ENCODE measurements at regions not wholly inside any gene's neighbourhood (a gene's known extent, or its start where the extent isn't known, plus 50 kb on each side); places are given as distances from the start of the nearest gene placed in this dataset.
A peak's percentile ranks its signal among the peaks of the same experiment; 100 is the strongest.

- H3K79me2 ChIP-seq (ENCODE audit: insufficient read depth, low read length) = no peaks in the 10 kb centered on the region
- no peak overlapping the region for H3K4me2 ChIP-seq (replicated peaks; ENCODE audit: extremely low read depth, low read length, poor library complexity, severe bottlenecking)
- H3K4me3 Mint-ChIP-seq = no peak overlapping the region
- no peaks in the 10 kb centered on the region for H3K9me3 Mint-ChIP-seq
- no peak overlapping the region for H3K4me3 ChIP-seq (replicated peaks in 1 of 3; ENCODE audit: low read depth in 2 of 3, low read length in 3 of 3)
- H3K27me3 ChIP-seq (ENCODE audit: control insufficient read depth in 2 of 2, insufficient read depth in 2 of 2, low read length in 2 of 2) = no peaks in the 10 kb centered on the region
- intact Hi-C loops (cut with micrococcal nuclease) = no loop called here
- no CpG with 5 or more reads among the region's 1 CpG for WGBS (ENCODE audit: insufficient coverage)
- no peaks in the 10 kb centered on the region for H4K20me1 ChIP-seq (ENCODE audit: insufficient read depth, low read length)
- H2AFZ ChIP-seq (ENCODE audit: insufficient read depth, low read depth, low read length, poor library complexity, severe bottlenecking) = no peak overlapping the region
- H3K9ac ChIP-seq (ENCODE audit: insufficient read depth, low read length, poor library complexity, severe bottlenecking) = no peak overlapping the region
- no peak overlapping the region for H3K27ac Mint-ChIP-seq
- TF ChIP-seq CTCF (IDR thresholded peaks at IDR 0.05) = no peak
- H3K9me3 ChIP-seq (replicated peaks in 1 of 2; ENCODE audit: control insufficient read depth in 1 of 2, insufficient read depth in 1 of 2, low read length in 2 of 2) = no peaks in the 10 kb centered on the region
- peaks cover 10 to 14% of the 10 kb centered on the region in 2 donors for H3K4me1 ChIP-seq (ENCODE audit: control insufficient read depth in 1 of 2, insufficient read depth in 2 of 2, low read length in 2 of 2)
- DNase-seq = no peak
- H3K36me3 ChIP-seq (replicated peaks in 1 of 2; ENCODE audit: control insufficient read depth in 1 of 2, insufficient read depth in 2 of 2, low read length in 2 of 2) = no peaks in the 10 kb centered on the region
- H3K36me3 Mint-ChIP-seq = no peaks in the 10 kb centered on the region
- H3K4me1 Mint-ChIP-seq = peaks cover 15% of the 10 kb centered on the region
- peaks cover 9 to 18% (median 12%) of the 10 kb centered on the region in 3 donors for H3K27me3 Mint-ChIP-seq (ENCODE audit: low read depth in 3 of 3)
- no peak overlapping the region for H3K27ac ChIP-seq (ENCODE audit: low read depth in 1 of 2, low read length in 2 of 2)
Observed at GRCh38 chr19:31113293-31113692, 235.9 kb downstream of the TSHZ3 start.

- Histone ChIP-seq H3K79me2 (ENCODE audit: insufficient read depth, low read length) (no peaks in the 10 kb centered on the region), H3K9me3 (replicated peaks in 1 of 2; ENCODE audit: control insufficient read depth in 1 of 2, insufficient read depth in 1 of 2, low read length in 2 of 2) (no peaks in the 10 kb centered on the region), H2AFZ (ENCODE audit: insufficient read depth, low read depth, low read length, poor library complexity, severe bottlenecking) (no peak overlapping the region), H3K4me2 (replicated peaks; ENCODE audit: extremely low read depth, low read length, poor library complexity, severe bottlenecking) (no peak overlapping the region), H4K20me1 (ENCODE audit: insufficient read depth, low read length) (no peaks in the 10 kb centered on the region), H3K4me3 (replicated peaks in 1 of 3; ENCODE audit: low read depth in 2 of 3, low read length in 3 of 3) (no peak overlapping the region), H3K36me3 (replicated peaks in 1 of 2; ENCODE audit: control insufficient read depth in 1 of 2, insufficient read depth in 2 of 2, low read length in 2 of 2) (no peaks in the 10 kb centered on the region), H3K9ac (ENCODE audit: insufficient read depth, low read length, poor library complexity, severe bottlenecking) (no peak overlapping the region), H3K4me1 (ENCODE audit: control insufficient read depth in 1 of 2, insufficient read depth in 2 of 2, low read length in 2 of 2) (peaks cover 10 to 18% of the 10 kb centered on the region in 2 donors), H3K27ac (ENCODE audit: low read depth in 1 of 2, low read length in 2 of 2) (no peak overlapping the region), H3K27me3 (ENCODE audit: control insufficient read depth in 2 of 2, insufficient read depth in 2 of 2, low read length in 2 of 2) (no peaks in the 10 kb centered on the region)
- DNase-seq = no peak
- H3K27me3 Mint-ChIP-seq (ENCODE audit: low read depth in 3 of 3) = peaks cover 9 to 18% (median 10%) of the 10 kb centered on the region in 3 donors
- H3K27ac Mint-ChIP-seq = no peak overlapping the region
- no peaks in the 10 kb centered on the region for H3K9me3 Mint-ChIP-seq
- H3K4me1 Mint-ChIP-seq = peaks cover 25% of the 10 kb centered on the region
- H3K4me3 Mint-ChIP-seq = peak overlapping the region in 1 of 2 donors; percentile 31
- no peak for TF ChIP-seq CTCF (IDR thresholded peaks at IDR 0.05)
- 94% methylated on average over 3 of the region's 9 CpGs for WGBS (ENCODE audit: insufficient coverage)
- intact Hi-C loops (cut with micrococcal nuclease) = no loop called here
- H3K36me3 Mint-ChIP-seq = no peaks in the 10 kb centered on the region
Observed at GRCh38 chr19:31112158-31112557, 237.1 kb downstream of the TSHZ3 start.
